ENCODE measurements at regions not wholly inside any gene's neighbourhood (a gene's known extent, or its start where the extent isn't known, plus 50 kb on each side); places are given as distances from the start of the nearest gene placed in this dataset.
"Not testable (repeated sequence)": the region's sequence is repeated elsewhere in the genome, so short reads cannot be mapped to it uniquely, and the experiment has no call there.

DNA sequence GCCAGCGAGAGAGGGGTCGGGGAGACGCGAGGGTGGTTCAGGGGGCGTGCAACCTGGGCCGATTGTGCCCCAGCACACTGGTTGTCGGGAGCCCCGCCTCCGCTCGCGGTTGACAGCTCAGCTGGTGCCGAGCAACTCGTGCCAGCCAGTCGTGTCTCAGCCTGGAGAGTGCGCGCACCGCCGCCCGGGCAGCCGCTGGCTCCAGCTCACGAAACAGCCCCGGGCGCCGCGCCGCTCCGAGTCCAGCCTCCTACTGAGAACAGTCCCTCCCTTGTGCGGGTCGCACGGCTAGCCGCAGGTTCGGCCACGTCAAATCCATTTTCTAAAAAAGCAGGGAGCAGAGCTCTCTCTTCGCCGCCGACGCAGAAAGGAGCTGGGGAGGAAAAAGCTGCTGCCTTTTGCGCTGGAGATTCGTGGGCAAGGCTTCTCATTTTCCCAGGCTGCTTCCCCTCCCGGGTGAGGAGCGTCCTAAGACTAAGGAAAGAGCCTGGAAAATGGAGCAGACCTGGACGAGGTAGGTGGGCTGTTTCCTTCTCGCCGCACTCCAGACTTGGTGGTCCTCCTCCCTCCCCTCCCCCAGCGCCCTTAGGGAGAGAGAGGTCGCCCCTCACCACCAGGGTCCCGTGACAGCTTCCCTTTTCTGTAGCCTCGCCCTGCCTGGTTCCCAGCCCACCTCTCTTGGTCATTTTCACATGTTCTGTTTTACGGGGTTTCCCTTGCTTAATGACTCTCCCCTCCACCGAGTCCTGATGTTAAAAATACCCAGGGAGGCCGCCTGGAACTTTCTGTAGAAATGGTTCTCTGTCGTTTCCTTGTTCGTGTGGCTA, 56.7 kb upstream of the SEC22B start:
- not testable (repeated sequence) for DNase-seq

DNA sequence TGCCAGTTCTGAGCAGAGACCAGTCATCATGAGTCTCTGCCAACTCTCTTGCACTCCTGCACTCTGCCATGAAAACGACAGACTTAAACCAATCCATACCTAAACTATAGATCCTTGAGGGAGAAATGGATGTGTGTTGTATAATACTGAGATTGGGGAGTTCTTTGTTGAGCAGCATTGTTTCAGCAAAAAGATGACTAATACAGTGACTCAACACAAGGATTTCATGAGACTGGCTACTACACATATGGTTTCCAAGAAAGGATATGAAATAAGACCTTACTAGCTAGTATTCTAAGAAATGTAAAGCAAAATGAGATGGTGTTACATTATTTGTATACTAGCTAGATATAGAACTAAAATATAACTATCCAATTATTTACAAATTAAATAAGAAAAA, 53.5 kb upstream of the SEC22B start:
- not testable (repeated sequence) for DNase-seq
